ENCODE measurements at regions not wholly inside any gene's neighbourhood (a gene's known extent, or its start where the extent isn't known, plus 50 kb on each side); places are given as distances from the start of the nearest gene placed in this dataset.

- no peak overlapping the region for H3K4me2 ChIP-seq (ENCODE audit: low read depth, low read length, poor library complexity, severe bottlenecking)
- TF ChIP-seq, protein P1, sequence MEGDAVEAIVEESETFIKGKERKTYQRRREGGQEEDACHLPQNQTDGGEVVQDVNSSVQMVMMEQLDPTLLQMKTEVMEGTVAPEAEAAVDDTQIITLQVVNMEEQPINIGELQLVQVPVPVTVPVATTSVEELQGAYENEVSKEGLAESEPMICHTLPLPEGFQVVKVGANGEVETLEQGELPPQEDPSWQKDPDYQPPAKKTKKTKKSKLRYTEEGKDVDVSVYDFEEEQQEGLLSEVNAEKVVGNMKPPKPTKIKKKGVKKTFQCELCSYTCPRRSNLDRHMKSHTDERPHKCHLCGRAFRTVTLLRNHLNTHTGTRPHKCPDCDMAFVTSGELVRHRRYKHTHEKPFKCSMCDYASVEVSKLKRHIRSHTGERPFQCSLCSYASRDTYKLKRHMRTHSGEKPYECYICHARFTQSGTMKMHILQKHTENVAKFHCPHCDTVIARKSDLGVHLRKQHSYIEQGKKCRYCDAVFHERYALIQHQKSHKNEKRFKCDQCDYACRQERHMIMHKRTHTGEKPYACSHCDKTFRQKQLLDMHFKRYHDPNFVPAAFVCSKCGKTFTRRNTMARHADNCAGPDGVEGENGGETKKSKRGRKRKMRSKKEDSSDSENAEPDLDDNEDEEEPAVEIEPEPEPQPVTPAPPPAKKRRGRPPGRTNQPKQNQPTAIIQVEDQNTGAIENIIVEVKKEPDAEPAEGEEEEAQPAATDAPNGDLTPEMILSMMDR (conservative IDR thresholded peaks at IDR 0.05; ENCODE audit: low read length): no peak
- no peak for TF ChIP-seq EZH2phosphoT487 (IDR thresholded peaks at IDR 0.05; ENCODE audit: borderline replicate concordance)
Measured at GRCh38 chr15:47870956-47871625, 153.8 kb downstream of the SEMA6D start.

DNA sequence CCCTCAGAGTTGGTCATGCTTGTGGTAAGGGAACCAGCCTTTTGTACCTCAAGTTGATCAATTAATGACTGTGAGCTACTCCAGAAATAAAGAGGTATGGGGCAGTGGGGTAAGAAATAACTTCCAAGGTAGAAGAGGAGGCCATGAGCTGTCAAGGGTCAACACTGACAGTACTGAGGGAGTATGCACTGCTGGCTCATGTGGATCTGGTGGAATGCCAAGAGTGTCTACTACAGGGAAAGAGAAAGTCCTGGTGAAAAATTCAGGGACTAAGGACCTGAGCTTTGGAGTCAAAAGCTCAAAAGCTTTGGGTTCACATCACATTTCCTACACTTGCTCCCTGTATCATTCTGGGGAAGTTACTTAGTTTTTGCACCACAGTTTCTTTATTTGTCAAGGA, 154.9 kb downstream of the SEMA6D start:
- H3K4me3 ChIP-seq (ENCODE audit: low read length, poor library complexity, severe bottlenecking): no peak overlapping the region
- H3K36me3 ChIP-seq (ENCODE audit: insufficient read depth, low read length): no peaks in the 10 kb centered on the region
- no peaks in the 10 kb centered on the region for H3K4me1 ChIP-seq (ENCODE audit: insufficient read depth, low read length, poor library complexity, severe bottlenecking)
- no peaks in the 10 kb centered on the region for H3K9me2 ChIP-seq (replicated peaks; ENCODE audit: low read depth, low read length)
- no peaks in the 10 kb centered on the region for H4K20me1 ChIP-seq (ENCODE audit: insufficient read depth, low read length, poor library complexity, severe bottlenecking)
- TF ChIP-seq, protein P1 (conservative IDR thresholded peaks at IDR 0.05; ENCODE audit: low read length): no peak
- TF ChIP-seq EZH2phosphoT487 (IDR thresholded peaks at IDR 0.05; ENCODE audit: borderline replicate concordance): no peak
- H3F3A ChIP-seq (ENCODE audit: low read depth): no peaks in the 10 kb centered on the region
- no peak overlapping the region for H3K4me2 ChIP-seq (ENCODE audit: low read depth, low read length, poor library complexity, severe bottlenecking)
- H3K9ac ChIP-seq (ENCODE audit: low read depth, low read length, poor library complexity, severe bottlenecking): no peak overlapping the region
- no peaks in the 10 kb centered on the region for H3K79me2 ChIP-seq (ENCODE audit: insufficient read depth, low read length)
- no peak overlapping the region for H2AFZ ChIP-seq (ENCODE audit: low read length)
- H3K27me3 ChIP-seq (ENCODE audit: insufficient read depth, low read length, poor library complexity, severe bottlenecking): no peaks in the 10 kb centered on the region
- no peaks in the 10 kb centered on the region for H3K9me3 ChIP-seq (ENCODE audit: insufficient read depth, low read depth, low read length)

More at GRCh38 chr15:47870956-47871625, 153.8 kb downstream of the SEMA6D start:
- H4K20me1 ChIP-seq (ENCODE audit: insufficient read depth, low read length, poor library complexity, severe bottlenecking): no peaks in the 10 kb centered on the region
- no peaks in the 10 kb centered on the region; the same call in 1 of the 2 replicates for H3K9me3 ChIP-seq (ENCODE audit: insufficient read depth, low read depth, low read length)
- H3K27me3 ChIP-seq (ENCODE audit: insufficient read depth, low read length, poor library complexity, severe bottlenecking): no peaks in the 10 kb centered on the region
- H3K4me1 ChIP-seq (ENCODE audit: insufficient read depth, low read length, poor library complexity, severe bottlenecking): no peaks in the 10 kb centered on the region
- H3F3A ChIP-seq (ENCODE audit: low read depth): no peaks in the 10 kb centered on the region
- H3K9me2 ChIP-seq (replicated peaks; ENCODE audit: low read depth, low read length): no peaks in the 10 kb centered on the region
- H2AFZ ChIP-seq (ENCODE audit: low read length): no peak overlapping the region
- H3K79me2 ChIP-seq (ENCODE audit: insufficient read depth, low read length): no peaks in the 10 kb centered on the region
- H3K9ac ChIP-seq (ENCODE audit: low read depth, low read length, poor library complexity, severe bottlenecking): no peak overlapping the region
- no peak overlapping the region for H3K4me3 ChIP-seq (ENCODE audit: low read length, poor library complexity, severe bottlenecking)
- H3K36me3 ChIP-seq (ENCODE audit: insufficient read depth, low read length): no peaks in the 10 kb centered on the region

DNA sequence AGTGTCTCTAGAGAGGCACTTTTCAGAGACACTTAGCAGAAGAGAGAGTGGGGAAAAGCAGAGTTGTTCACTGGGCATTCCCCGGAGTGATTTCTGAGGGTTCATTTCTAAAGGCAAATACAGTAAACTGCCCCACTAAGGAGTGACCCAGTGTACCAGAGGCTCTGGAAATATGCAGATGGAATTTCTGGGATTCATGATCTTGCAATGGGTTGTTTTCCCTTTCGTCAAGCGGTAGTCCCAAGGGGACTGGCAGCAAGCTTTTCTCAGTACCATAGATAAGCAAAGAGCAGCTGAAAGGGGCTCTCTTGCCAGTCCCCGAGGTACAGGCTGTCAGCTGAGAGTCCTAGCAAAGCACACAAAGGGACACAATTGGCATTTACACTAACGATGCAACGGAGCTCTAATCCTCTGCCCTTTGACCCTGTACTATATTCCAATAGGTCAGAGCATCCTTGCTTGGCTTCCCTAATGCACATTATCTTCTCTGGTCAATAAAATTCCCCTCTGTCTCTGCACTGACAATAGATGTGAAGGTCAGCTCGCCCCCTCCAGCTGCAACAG, 155.6 kb downstream of the SEMA6D start:
- H3K79me2 ChIP-seq (ENCODE audit: insufficient read depth, low read length): no peaks in the 10 kb centered on the region
- no peaks in the 10 kb centered on the region for H3K4me1 ChIP-seq (ENCODE audit: insufficient read depth, low read length, poor library complexity, severe bottlenecking)
- H3K4me2 ChIP-seq (ENCODE audit: low read depth, low read length, poor library complexity, severe bottlenecking): no peak overlapping the region
- no peak for TF ChIP-seq EZH2phosphoT487 (IDR thresholded peaks at IDR 0.05; ENCODE audit: borderline replicate concordance)
- TF ChIP-seq, protein P1 (conservative IDR thresholded peaks at IDR 0.05; ENCODE audit: low read length): no peak
- no peaks in the 10 kb centered on the region for H3F3A ChIP-seq (ENCODE audit: low read depth)
- no peak overlapping the region for H3K9ac ChIP-seq (ENCODE audit: low read depth, low read length, poor library complexity, severe bottlenecking)
- H3K9me2 ChIP-seq (replicated peaks; ENCODE audit: low read depth, low read length): no peaks in the 10 kb centered on the region
- H3K36me3 ChIP-seq (ENCODE audit: insufficient read depth, low read length): no peaks in the 10 kb centered on the region
- H3K9me3 ChIP-seq (ENCODE audit: insufficient read depth, low read depth, low read length): no peaks in the 10 kb centered on the region
- H2AFZ ChIP-seq (ENCODE audit: low read length): no peak overlapping the region
- H4K20me1 ChIP-seq (ENCODE audit: insufficient read depth, low read length, poor library complexity, severe bottlenecking): no peaks in the 10 kb centered on the region
- no peaks in the 10 kb centered on the region for H3K27me3 ChIP-seq (ENCODE audit: insufficient read depth, low read length, poor library complexity, severe bottlenecking)
- no peak overlapping the region for H3K4me3 ChIP-seq (ENCODE audit: low read length, poor library complexity, severe bottlenecking)

Data from Loucy (cell line).